ENCODE measurements at regions not wholly inside any gene's neighbourhood (a gene's known extent, or its start where the extent isn't known, plus 50 kb on each side); places are given as distances from the start of the nearest gene placed in this dataset.

GRCh38 chr6:9056556-9056955 is 621.2 kb upstream of the SLC35B3 start:
- no peak overlapping the region for H3K4me2 ChIP-seq (ENCODE audit: low read length)
- no peak overlapping the region for H3K4me3 Mint-ChIP-seq (ENCODE audit: unreplicated experiment)
- FAIRE-seq (no peak), DNase-seq (ENCODE audit: low read depth) (no peak)
- no peaks in the 10 kb centered on the region for H3K36me3 ChIP-seq (ENCODE audit: insufficient read depth, low read length)
- no peaks in the 10 kb centered on the region for H3K9me3 Mint-ChIP-seq (ENCODE audit: unreplicated experiment)
- H3K79me2 ChIP-seq (ENCODE audit: insufficient read depth, low read length): no peaks in the 10 kb centered on the region
- no peak overlapping the region for H3K4me3 ChIP-seq (ENCODE audit: insufficient read depth, low read depth, low read length)
- no peaks in the 10 kb centered on the region for H3K27me3 Mint-ChIP-seq (ENCODE audit: low read depth, unreplicated experiment)
- no peaks in the 10 kb centered on the region for H4K20me1 ChIP-seq (ENCODE audit: insufficient read depth, low read length)
- no peaks in the 10 kb centered on the region for H3K9me3 ChIP-seq (ENCODE audit: insufficient read depth, low read depth, low read length)
- no peaks in the 10 kb centered on the region for H3K36me3 Mint-ChIP-seq (ENCODE audit: low read depth, unreplicated experiment)
- no peaks in the 10 kb centered on the region for H3K4me1 Mint-ChIP-seq (ENCODE audit: low read depth, unreplicated experiment)
- no peak overlapping the region for H3K27ac Mint-ChIP-seq (ENCODE audit: unreplicated experiment)
- TF ChIP-seq CTCF (IDR thresholded peaks at IDR 0.05; ENCODE audit: insufficient read depth, low read depth, low read length): no peak
- no peak for TF ChIP-seq EZH2 (IDR thresholded peaks at IDR 0.05; ENCODE audit: insufficient read depth, low read length)
- no peak overlapping the region for H3K27ac ChIP-seq (ENCODE audit: low read depth, low read length)
- H3K4me1 ChIP-seq (ENCODE audit: insufficient read depth, low read length): no peaks in the 10 kb centered on the region
- no peak overlapping the region for H2AFZ ChIP-seq (ENCODE audit: low read depth, low read length)
- H3K27me3 ChIP-seq (ENCODE audit: insufficient read depth, low read length): no peaks in the 10 kb centered on the region
- H3K9ac ChIP-seq (ENCODE audit: low read length): no peak overlapping the region

- peaks cover 13% of the 10 kb centered on the region for H3K9me3 Mint-ChIP-seq (ENCODE audit: unreplicated experiment)
- Histone ChIP-seq H3K36me3 (ENCODE audit: insufficient read depth, low read length) (no peaks in the 10 kb centered on the region), H3K9me3 (ENCODE audit: insufficient read depth, low read depth, low read length) (peaks cover 2% of the 10 kb centered on the region), H3K4me1 (ENCODE audit: insufficient read depth, low read length) (no peaks in the 10 kb centered on the region), H3K79me2 (ENCODE audit: insufficient read depth, low read length) (no peaks in the 10 kb centered on the region), H3K27me3 (ENCODE audit: insufficient read depth, low read length) (no peaks in the 10 kb centered on the region), H3K4me2 (ENCODE audit: low read length) (no peak overlapping the region), H2AFZ (ENCODE audit: low read depth, low read length) (no peak overlapping the region), H4K20me1 (ENCODE audit: insufficient read depth, low read length) (no peaks in the 10 kb centered on the region), H3K9ac (ENCODE audit: low read length) (no peak overlapping the region), H3K4me3 (ENCODE audit: insufficient read depth, low read depth, low read length) (no peak overlapping the region), H3K27ac (ENCODE audit: low read depth, low read length) (no peak overlapping the region)
- H3K36me3 Mint-ChIP-seq (ENCODE audit: low read depth, unreplicated experiment): no peaks in the 10 kb centered on the region
- no peak overlapping the region for H3K27ac Mint-ChIP-seq (ENCODE audit: unreplicated experiment)
- TF ChIP-seq CTCF (IDR thresholded peaks at IDR 0.05; ENCODE audit: insufficient read depth, low read depth, low read length) (no peak), EZH2 (IDR thresholded peaks at IDR 0.05; ENCODE audit: insufficient read depth, low read length) (no peak)
- DNase-seq (ENCODE audit: low read depth): no peak
- H3K4me1 Mint-ChIP-seq (ENCODE audit: low read depth, unreplicated experiment): no peaks in the 10 kb centered on the region
- no peak overlapping the region for H3K4me3 Mint-ChIP-seq (ENCODE audit: unreplicated experiment)
- FAIRE-seq: no peak
- no peaks in the 10 kb centered on the region for H3K27me3 Mint-ChIP-seq (ENCODE audit: low read depth, unreplicated experiment)
Observed at GRCh38 chr6:9044426-9044825, 609.1 kb upstream of the SLC35B3 start.

GRCh38 chr6:9040718-9041117 is 605.4 kb upstream of the SLC35B3 start:
- H3K4me2 ChIP-seq (ENCODE audit: low read length): no peak overlapping the region
- Mint-ChIP-seq H3K27me3 (ENCODE audit: low read depth, unreplicated experiment) (no peaks in the 10 kb centered on the region), H3K27ac (ENCODE audit: unreplicated experiment) (no peak overlapping the region), H3K9me3 (ENCODE audit: unreplicated experiment) (peaks cover 14% of the 10 kb centered on the region), H3K4me3 (ENCODE audit: unreplicated experiment) (no peak overlapping the region), H3K36me3 (ENCODE audit: low read depth, unreplicated experiment) (no peaks in the 10 kb centered on the region), H3K4me1 (ENCODE audit: low read depth, unreplicated experiment) (no peaks in the 10 kb centered on the region)
- H3K4me1 ChIP-seq (ENCODE audit: insufficient read depth, low read length): no peaks in the 10 kb centered on the region
- DNase-seq (ENCODE audit: low read depth): no peak
- TF ChIP-seq EZH2 (IDR thresholded peaks at IDR 0.05; ENCODE audit: insufficient read depth, low read length) (no peak), CTCF (IDR thresholded peaks at IDR 0.05; ENCODE audit: insufficient read depth, low read depth, low read length) (no peak)
- H2AFZ ChIP-seq (ENCODE audit: low read depth, low read length): no peak overlapping the region
- peaks cover 4% of the 10 kb centered on the region for H3K9me3 ChIP-seq (ENCODE audit: insufficient read depth, low read depth, low read length)
- no peaks in the 10 kb centered on the region for H3K79me2 ChIP-seq (ENCODE audit: insufficient read depth, low read length)
- H3K27me3 ChIP-seq (ENCODE audit: insufficient read depth, low read length): no peaks in the 10 kb centered on the region
- H3K36me3 ChIP-seq (ENCODE audit: insufficient read depth, low read length): no peaks in the 10 kb centered on the region
- FAIRE-seq: no peak
- no peak overlapping the region for H3K9ac ChIP-seq (ENCODE audit: low read length)
- H4K20me1 ChIP-seq (ENCODE audit: insufficient read depth, low read length): no peaks in the 10 kb centered on the region
- H3K4me3 ChIP-seq (ENCODE audit: insufficient read depth, low read depth, low read length): no peak overlapping the region
- no peak overlapping the region for H3K27ac ChIP-seq (ENCODE audit: low read depth, low read length)
